Stomach (tissue), 4 donors: ENCODE measurements at regions not wholly inside any gene's neighbourhood (a gene's known extent, or its start where the extent isn't known, plus 50 kb on each side); places are given as distances from the start of the nearest gene placed in this dataset.

Experiments
- POLR2A ChIP-seq, 4 donors: fragments of 450-650 bp; IDR thresholded peaks; one replicate each; pipeline ENCODE4 v1.6.1; 2016; ENCODE audit warnings: antibody characterized with exemption in 4 of 4, control low read depth in 2 of 4, mild to moderate bottlenecking in 1 of 4, moderate library complexity in 1 of 4
- POLR2AphosphoS5 ChIP-seq, 3 donors: sonication (generic); formaldehyde crosslinking; IDR thresholded peaks; one replicate each; pipeline ENCODE4 v1.6.1; 2016; ENCODE audit warnings: antibody characterized with exemption in 3 of 3
- TF ChIP-seq, protein P1 (sequence below), 7 experiments: fragments of 450-650 bp in 4 of 7; fragments of 200-600 bp in 3 of 7; sonication (generic) in 3 of 7; IDR thresholded peaks; one replicate each; pipeline ENCODE4 v1.5.1; 2016 to 2019; ENCODE audit warnings: antibody characterized with exemption in 7 of 7, control low read depth in 2 of 7, mild to moderate bottlenecking in 1 of 7

GRCh38 chr6:20349225-20349624 lies 52.5 kb upstream of the E2F3 start:
- TF ChIP-seq POLR2A (IDR thresholded peaks at IDR 0.05) (no peak), POLR2AphosphoS5 (IDR thresholded peaks at IDR 0.05) (no peak)
- TF ChIP-seq, protein P1, sequence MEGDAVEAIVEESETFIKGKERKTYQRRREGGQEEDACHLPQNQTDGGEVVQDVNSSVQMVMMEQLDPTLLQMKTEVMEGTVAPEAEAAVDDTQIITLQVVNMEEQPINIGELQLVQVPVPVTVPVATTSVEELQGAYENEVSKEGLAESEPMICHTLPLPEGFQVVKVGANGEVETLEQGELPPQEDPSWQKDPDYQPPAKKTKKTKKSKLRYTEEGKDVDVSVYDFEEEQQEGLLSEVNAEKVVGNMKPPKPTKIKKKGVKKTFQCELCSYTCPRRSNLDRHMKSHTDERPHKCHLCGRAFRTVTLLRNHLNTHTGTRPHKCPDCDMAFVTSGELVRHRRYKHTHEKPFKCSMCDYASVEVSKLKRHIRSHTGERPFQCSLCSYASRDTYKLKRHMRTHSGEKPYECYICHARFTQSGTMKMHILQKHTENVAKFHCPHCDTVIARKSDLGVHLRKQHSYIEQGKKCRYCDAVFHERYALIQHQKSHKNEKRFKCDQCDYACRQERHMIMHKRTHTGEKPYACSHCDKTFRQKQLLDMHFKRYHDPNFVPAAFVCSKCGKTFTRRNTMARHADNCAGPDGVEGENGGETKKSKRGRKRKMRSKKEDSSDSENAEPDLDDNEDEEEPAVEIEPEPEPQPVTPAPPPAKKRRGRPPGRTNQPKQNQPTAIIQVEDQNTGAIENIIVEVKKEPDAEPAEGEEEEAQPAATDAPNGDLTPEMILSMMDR (IDR thresholded peaks at IDR 0.05): no peak
